Endometrial microvascular endothelial cells (primary cell): ENCODE measurements at regions not wholly inside any gene's neighbourhood (a gene's known extent, or its start where the extent isn't known, plus 50 kb on each side); places are given as distances from the start of the nearest gene placed in this dataset.

Experiments
- in situ Hi-C: cut with HindIII; loops from 2 replicates; pipeline ENCODE4 v1.10.0; 2017; ENCODE audit warnings: low sequenced_read_pairs, low pct_unique_long_range_greater_than_20kb; ENCODE audit errors: inconsistent ontology term

GRCh38 chr18:22841840-22842239 is 91.3 kb upstream of the RBBP8 start:
- in situ Hi-C loops, result no loop called here

- in situ Hi-C loops, result no loop called here
These were observed 88.9 kb upstream of the RBBP8 start for GRCh38 chr18:22844190-22844589.

DNA sequence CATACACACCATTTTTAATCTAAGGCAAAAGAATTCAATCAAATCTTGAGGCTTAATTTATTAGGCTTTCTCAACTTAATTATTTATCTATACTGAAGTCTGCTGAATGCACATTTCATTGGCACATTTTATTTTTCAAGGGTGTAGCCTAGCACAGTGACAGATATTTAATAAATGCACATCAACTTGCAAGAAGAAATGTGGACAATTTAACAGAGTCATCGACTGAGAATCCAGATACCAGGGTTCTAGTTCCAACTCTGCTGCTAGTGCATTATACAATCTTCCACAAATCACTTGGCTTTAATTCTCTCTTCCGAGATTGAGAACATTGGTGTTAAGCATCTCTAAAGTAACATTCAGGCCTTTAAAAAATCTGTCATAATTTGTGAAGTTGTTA is 88.5 kb upstream of the RBBP8 start:
- in situ Hi-C loops, result no loop called here

DNA sequence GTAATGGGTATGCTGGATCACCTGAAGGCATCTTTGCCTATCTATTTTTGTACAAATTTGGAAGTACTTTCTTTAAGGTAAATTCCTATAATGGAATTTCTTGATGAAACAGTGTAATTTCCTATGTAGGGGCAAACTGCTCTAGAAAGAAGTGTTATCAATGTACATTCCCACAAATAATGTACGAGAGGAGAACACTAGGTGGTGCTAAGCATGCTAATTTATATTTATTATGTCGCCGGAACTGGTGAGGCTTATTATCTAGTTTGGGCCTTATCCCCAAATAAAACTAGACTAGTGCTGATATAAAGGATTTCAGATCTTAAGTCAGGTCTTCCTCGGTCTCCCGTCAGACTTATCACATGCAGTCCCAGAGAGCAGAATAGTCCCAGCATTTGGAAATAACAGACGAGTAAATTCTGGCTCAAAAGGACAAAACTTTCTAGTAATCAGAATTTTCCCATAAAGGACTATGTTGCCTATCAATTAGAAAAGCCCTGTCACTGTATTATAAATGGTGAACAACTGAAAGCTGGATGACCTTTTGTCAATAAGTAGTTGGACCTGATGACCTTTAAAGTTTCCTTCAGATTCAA is 86.9 kb upstream of the RBBP8 start:
- in situ Hi-C loops, result no loop called here

GRCh38 chr18:22846697-22847096 is 86.4 kb upstream of the RBBP8 start:
- in situ Hi-C loops, result no loop called here

GRCh38 chr18:22847392-22847791 is 85.7 kb upstream of the RBBP8 start:
- in situ Hi-C loops, result no loop called here

- in situ Hi-C loops, result no loop called here
These were observed 85.2 kb upstream of the RBBP8 start for GRCh38 chr18:22847867-22848451.

GRCh38 chr18:22848615-22849014 is 84.5 kb upstream of the RBBP8 start:
- in situ Hi-C loops, result no loop called here

DNA sequence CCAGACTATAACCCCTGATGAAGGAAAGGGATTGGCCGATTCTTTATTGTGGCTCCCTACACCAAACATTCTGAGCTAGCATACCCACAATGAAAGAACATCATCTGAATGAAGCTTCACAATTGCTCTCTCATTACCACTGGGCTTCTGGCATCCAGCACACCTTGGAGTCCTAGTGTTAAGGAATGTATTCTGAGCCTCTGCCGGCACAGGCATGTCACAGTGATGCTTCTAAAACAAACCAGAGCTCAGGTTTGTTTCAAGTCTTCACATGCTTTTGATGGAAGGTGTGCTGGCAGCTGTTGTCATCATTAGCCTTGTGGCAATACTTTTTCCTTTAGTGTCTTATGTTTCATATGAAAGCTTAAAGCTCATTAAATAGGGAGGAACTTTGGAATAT is 76.3 kb upstream of the RBBP8 start:
- in situ Hi-C loops, result no loop called here

DNA sequence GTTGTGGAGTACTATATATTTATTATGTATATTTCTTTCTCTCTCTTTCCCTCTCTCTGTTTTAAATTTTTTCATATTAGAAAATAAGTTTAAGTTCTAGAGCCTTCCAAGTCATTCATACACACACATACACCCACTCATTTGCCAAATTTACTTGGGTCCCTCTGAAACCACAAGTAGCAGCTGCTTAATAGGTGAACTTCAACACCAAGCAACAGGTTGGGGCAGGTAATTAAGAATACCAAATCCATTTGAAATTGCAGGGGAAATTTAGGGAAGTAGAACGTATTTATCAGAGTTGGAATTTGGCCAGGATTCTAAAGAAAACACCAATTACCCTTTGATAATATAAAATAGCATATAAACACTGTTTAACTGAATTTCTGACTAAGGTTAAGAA is 75.0 kb upstream of the RBBP8 start:
- in situ Hi-C loops, result no loop called here

DNA sequence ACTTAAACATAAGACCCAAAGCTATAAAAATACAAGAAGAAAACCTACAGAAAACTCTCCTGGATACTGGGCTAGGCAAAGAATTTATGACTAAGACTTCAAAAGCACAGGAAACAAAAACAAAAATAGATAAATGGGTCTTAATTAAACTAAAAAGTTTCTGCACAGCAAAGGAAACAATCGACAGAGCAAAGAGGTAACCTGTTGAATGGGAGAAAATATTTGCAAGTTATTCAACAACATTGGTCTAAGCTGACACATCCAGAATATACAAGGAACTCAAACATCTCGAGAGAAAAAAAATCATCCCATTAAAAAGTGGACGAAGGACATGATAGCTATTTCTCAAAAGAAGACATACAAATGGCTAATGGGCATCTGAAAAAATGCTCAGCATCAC is 72.3 kb upstream of the RBBP8 start:
- in situ Hi-C loops, result no loop called here

- in situ Hi-C loops, result no loop called here
These were observed 67.6 kb upstream of the RBBP8 start for GRCh38 chr18:22865354-22866116.

GRCh38 chr18:22868831-22869230 is 64.3 kb upstream of the RBBP8 start:
- in situ Hi-C loops, result no loop called here

DNA sequence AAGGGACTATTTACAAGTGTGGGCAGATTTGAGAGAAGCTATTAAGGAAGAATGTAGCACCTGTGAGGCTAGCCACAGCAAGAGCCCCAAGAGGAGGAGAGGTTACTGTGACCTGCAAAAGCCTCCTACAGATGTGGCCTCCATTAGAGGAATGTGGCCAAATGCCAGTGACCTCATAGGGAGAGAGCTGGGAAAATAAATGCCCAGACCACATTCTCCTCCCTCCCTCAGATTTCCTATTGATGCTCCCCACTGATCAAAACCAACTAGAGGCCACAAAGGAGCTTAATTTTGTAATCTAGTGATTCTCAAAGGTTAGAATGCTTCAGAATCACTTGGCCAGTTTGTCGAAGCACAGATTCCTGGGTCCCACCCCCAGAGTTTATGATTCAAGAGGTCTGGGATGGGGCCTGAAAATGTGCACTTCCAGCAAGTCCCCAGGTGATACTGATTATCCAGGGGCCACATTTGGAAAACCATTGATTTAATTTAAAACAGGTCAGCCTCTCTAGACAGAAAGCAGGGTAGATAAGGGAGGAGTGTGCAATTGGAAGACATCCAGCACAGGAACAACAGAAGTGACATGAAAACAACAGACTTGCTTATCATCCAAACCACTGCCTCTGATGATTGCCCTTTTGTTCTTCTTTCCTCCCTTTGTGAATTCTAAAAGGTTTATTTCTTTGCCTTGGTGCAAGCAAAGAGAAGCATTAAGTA is 61.2 kb upstream of the RBBP8 start:
- in situ Hi-C loops, result no loop called here

DNA sequence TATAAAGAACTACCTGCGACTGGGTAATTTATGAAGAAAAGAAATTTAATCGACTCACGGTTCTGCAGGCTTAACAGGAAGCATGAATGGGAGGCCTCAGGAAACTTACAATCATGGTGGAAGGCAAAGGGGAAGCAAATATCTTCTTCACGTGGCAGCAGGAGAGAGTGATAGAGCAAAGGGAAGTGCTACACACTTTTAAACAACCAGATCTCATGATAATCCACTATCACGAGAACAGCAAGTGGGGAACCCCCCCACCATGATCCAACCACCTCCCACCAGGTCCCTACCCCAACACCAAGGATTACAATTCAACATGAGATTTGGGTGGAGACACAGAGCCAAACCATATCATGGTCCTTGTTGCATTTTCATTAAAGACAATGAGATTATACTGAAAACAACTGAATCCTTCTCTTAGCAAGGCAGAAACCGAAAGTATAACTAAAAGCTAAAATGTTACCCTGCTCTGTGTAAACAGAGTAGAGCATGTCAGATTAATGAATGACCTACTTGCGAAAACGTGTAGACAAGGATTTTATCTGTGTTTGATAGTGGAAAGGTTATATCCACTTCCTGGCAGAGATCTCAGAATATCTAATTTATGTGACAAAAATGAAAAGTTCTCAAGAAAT is 60.1 kb upstream of the RBBP8 start:
- in situ Hi-C loops, result no loop called here

DNA sequence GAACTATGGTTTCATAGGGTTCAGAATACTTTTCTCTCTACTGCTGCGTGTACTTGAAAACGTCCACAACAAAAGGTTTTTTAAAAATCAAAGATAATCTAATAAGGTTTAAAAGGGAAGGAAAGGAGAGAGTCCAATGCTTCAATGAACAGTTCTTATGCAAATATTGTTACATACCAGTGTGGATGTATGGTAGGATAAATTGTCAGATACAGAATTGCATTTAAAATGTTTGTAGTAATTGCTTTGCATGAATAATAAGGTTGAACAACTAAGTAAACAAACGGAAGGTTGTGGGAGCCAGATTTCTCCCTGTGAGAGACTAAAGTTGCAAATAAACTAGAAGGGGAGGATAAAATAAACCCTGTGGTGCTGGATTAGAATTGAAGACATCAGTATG is 53.8 kb upstream of the RBBP8 start:
- in situ Hi-C loops, result no loop called here

- in situ Hi-C loops, result no loop called here
These were observed 51.0 kb upstream of the RBBP8 start for GRCh38 chr18:22882084-22882483.

DNA sequence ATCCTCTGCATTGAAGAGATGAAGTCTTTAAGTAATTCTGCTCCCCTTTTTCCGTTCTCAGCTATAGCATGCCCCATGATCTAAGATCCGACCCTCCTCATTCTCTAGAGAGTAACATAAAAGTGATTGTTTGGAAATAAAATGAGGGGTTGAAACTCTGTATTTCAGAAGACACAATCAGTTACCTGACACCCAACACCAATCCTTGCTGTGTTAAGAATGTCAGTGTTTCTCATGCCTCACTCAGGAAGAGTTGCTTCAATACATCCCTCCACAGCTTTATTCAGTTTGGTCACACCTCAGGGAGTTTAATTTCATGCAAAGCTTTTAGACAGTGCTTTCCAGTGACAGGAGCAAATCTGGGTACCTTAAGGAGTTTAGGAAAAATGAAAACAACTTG is 49.9 kb upstream of the RBBP8 start:
- in situ Hi-C loops, result no loop called here
